CD4-positive, alpha-beta T cell treated with Interleukin-10 for 1 hour (primary cell): ENCODE measurements at regions not wholly inside any gene's neighbourhood (a gene's known extent, or its start where the extent isn't known, plus 50 kb on each side); places are given as distances from the start of the nearest gene placed in this dataset.
"Not testable (repeated sequence)": the region's sequence is repeated elsewhere in the genome, so short reads cannot be mapped to it uniquely, and the experiment has no call there.

ENCODE experiments used
- DNase-seq: peaks from one replicate; pipeline ENCODE4 v3.0.0-alpha.2; 2020

DNA sequence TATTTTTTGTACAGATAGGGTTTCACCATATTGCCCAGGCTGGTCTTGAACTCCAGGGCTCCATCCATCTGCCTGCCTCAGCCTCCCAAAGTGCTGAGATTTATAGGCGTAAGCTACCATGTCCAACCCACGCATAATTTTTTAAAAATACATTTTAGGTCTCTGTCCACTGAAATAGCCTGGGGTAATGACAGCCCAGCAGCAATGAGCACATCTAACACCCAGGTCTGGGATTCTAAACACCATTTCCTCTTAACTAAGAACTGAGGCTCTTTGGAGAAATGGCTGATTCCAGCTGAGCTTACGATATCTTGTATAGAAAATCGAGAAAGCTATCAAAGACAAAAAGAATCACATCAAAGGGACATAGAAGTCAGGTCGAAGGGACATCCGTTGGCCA lies 245.3 kb downstream of the PARN start:
- DNase-seq = no peak

- DNase-seq = not testable (repeated sequence)
Observed at GRCh38 chr16:14383844-14384243, 246.2 kb downstream of the PARN start.

DNA sequence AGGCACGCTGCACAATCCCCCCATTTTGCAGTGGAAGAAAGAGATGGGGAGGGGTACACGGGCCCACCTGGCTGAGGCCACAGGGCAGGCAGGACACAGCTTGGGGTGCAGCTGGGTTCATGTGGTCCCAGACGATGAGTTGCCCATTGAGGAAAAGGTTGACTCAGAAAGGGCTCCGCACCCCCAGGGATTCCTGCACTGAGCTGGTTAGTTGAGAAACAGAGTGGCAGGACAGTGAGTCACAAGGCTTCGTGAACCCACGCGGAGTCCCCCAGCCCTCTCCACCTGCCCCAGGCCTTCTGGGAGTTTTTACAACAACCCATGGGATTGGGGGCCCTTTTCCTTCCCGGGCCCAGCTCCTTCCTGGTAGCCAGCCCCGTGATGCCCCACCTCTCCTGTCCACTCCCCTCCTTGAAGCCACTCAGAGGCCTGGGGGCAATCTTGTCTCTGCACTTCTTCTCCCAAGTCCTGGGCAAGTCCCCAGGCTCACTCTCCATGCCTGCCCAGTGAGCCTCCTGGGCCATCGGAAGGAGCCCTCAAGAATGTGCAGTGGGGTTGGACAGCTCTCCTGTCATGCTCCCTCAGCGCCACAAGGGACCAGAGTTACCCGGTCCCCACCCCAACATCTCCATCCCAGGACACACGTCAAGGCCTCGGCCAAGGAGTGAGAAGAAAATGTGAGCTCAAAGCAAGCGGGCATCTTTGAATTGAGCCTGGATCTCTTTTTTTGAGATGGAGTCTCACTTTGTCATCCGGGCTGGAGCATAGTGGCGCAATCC lies 251.2 kb downstream of the PARN start:
- DNase-seq = no peak

DNA sequence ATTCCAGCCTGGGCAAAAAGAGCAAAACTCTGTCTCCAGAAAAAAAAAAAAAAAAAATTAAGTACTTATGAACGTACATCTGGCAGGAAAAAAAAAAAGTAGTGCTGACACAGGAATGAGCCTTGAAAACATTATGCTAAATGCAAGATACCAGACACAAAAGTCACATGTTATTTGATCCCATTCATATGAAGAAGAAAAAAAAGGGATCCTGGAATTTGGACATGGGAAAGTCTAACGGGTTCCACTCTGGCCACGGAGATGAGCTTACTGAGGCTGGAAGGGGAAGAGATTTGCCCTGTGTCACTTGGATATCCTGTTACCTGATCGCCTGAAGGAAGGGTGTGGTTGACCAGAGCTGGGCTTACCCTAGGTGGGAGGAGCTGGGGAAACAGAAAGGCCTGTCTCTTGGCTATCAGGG lies 251.9 kb downstream of the PARN start:
- DNase-seq = no peak

GRCh38 chr16:14377326-14377725 lies 252.7 kb downstream of the PARN start:
- no peak for DNase-seq

DNA sequence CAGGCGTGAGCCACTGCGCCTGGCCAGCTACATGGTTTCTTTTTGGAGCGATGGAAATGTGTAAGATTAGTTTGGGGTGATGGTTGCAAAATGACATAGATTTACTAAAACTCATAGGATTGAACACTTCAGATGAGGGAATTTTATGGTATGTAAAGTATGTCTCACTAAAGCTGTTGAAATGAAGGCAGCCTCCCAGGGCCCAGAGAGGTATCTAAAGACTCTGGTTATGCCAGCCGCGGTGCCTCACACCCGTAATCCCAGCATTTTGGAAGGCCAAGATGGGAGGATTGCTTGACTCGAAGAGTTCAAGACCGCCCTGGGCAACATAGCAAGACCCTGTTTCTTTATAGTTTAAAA lies 254.9 kb downstream of the PARN start:
- DNase-seq = no peak

GRCh38 chr16:14374451-14375131 lies 255.5 kb downstream of the PARN start:
- no peak for DNase-seq

GRCh38 chr16:14373896-14374295 lies 256.2 kb downstream of the PARN start:
- no peak for DNase-seq

DNA sequence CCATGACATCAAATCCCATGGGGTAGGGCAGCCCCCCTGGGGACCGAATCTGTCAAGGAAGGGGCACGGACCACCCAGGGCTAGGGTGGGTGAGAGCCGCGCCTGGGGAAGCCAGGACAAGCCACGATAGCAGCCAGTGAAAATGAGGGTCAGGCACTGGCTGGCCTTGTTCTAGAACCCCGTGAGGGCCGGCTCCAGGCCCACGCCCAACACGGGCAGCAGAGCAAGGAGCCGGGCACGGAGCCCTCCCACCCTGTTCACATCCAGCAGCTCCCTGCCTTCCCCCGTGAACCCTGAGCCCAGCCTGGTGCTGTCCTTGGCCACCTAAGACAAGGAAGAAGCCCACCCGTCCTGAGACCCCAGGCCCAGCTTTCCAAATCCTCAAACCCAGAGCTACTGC lies 256.7 kb downstream of the PARN start:
- DNase-seq = no peak

- DNase-seq = no peak
Observed at GRCh38 chr16:14372471-14372870, 257.6 kb downstream of the PARN start.

DNA sequence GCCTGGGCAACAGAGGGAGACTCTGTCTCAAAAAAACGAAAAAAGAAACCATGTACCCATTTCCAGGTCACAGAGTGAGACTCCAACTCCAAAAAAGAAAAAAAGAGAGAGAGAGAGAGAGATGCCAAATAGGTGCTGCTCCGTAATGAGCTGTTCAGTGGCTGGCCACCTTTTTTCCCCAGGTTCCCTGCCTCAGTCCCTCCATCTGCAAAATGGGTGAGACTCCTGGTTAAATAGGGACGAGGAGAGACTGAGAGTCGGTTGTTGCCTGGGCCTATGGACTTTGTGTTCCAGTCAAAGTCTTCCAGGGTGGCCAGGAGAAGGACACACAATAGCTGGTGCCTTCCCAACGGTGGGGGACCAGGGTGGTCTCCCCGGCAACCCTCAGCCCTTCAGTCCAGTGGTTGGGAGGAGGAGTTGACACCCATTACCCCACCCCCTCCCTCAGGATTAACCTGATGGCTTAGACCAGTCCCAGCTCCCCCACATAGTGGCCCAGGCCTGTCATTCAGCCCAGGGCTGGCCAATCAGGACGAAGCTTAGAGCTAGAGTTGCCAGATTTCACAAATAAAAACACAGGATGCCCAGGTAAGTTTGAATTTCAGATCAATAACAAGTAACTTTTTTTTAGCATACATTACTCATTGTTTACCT lies 258.2 kb downstream of the PARN start:
- no peak for DNase-seq

GRCh38 chr16:14370736-14371234 lies 259.3 kb downstream of the PARN start:
- no peak for DNase-seq

- no peak for DNase-seq
Observed at GRCh38 chr16:14369734-14370598, 260.1 kb downstream of the PARN start.

DNA sequence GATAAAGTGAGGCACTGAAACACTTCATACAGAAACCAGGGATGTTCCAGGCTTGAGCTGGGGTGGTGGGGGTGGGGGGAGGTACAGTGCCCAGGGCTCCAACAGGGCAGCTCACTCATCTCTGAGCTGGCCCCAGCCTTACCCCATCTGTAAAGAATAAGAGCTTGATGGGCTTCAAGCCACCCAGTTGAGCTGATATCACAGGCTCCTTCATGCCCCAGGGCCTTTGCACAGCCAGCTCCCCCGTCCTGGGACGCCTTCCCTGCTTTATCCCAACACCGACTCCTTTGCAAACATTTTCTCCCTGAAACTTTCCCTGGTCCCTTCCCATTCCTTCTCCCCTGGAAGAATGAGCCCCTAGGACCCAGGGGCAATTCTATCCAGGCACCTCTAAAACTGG lies 261.7 kb downstream of the PARN start:
- no peak for DNase-seq

- no peak for DNase-seq
Observed at GRCh38 chr16:14366974-14367707, 262.9 kb downstream of the PARN start.

DNA sequence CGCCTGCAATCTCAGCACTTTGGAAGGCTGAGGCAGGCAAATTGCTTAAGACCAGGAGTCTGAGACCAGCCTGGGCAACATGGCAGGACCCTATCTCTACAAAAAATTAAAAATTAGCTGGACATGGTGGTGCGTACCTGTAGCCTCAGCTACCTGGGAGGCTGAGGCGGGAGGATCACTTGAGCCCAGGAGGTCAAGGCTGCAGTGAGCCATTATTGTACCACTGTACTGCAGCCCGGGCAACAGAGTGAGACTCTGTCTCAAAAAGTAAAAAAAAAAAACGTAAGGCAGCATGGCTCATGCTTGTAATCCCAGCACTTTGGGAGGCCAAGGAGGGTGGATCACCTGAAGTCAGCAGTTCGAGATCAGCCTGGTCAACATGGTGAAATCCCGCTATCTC lies 263.6 kb downstream of the PARN start:
- DNase-seq = no peak

GRCh38 chr16:14365200-14365851 lies 264.7 kb downstream of the PARN start:
- DNase-seq = no peak

DNA sequence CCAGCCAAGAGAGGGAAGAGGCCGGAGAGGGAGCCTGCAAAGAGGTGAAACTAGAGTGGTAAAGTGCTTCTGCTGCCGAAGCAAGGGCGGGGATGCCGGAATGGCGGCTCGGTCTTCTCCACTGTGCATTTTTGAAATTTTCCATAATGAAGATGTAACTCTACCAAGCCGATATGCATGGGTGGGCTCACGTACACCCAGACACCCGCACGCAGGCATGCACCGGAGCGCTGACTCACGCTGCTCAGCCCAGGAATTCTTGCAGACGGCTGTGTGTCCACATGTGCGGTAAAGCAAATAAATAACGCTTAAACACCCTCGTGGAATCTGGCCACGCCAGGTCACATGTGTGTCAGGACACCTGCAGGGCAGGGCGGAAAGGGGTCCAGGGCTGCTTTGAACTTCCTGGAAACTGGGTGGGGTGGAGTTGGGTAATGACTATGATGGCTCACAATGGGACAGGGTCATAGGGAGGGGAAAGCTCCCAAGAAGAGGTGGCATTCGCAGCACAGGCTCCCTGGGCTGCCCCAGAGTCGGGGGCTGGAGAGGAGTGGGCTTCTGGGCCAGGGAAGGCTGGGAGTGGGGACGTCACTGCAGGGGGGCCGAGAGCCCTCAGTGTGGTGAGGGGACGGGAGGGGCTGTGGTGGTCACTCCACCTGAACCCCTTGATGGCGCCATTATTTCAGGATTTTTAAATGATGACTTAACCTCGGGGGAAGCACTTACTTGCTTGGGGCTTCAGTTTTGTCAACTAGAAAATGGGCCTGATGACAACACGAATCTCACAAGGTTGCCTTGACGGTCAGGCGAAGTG lies 265.5 kb downstream of the PARN start:
- no peak for DNase-seq

DNA sequence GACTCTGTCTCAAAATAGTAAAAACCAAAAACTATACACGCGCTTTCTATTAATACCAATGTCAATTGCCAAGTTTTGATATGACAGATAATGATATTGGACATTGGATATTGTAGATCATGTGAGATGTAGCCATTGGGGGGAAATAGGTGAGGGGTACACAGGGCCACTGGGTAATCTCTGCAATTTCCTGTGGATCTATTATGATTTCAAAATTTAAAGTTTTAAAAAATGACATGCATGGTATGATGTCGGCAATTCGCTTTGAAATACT lies 266.0 kb downstream of the PARN start:
- no peak for DNase-seq

GRCh38 chr16:14362774-14363371 lies 267.2 kb downstream of the PARN start:
- DNase-seq = no peak
